Fibroblast of villous mesenchyme (primary cell): ENCODE measurements at regions not wholly inside any gene's neighbourhood (a gene's known extent, or its start where the extent isn't known, plus 50 kb on each side); places are given as distances from the start of the nearest gene placed in this dataset.
"Not testable (repeated sequence)": the region's sequence is repeated elsewhere in the genome, so short reads cannot be mapped to it uniquely, and the experiment has no call there.

Experiments used
- DNase-seq: peaks from one replicate; pipeline ENCODE4 v3.0.0-alpha.2; 2010; ENCODE audit warnings: low read depth
- H3K4me3 ChIP-seq: 2 replicates; pipeline ENCODE4 v1.5.1; 2011; ENCODE audit warnings: low read depth, mild to moderate bottlenecking, low read length
- CTCF ChIP-seq: IDR thresholded peaks from 2 replicates; pipeline ENCODE4 v1.5.1; 2012; ENCODE audit warnings: low read depth, mild to moderate bottlenecking, low read length; ENCODE audit not compliant: insufficient read depth

- TF ChIP-seq CTCF, result no peak
- H3K4me3 ChIP-seq, result no peak overlapping the region
- no peak for DNase-seq
These were observed 158.6 kb upstream of the KBTBD8 start for GRCh38 chr3:66839508-66839907.

GRCh38 chr3:66842761-66843464 lies 155.2 kb upstream of the KBTBD8 start:
- DNase-seq, H3K4me3 ChIP-seq: not testable (repeated sequence)

- no peak for TF ChIP-seq CTCF
- DNase-seq, result no peak
- no peak overlapping the region for H3K4me3 ChIP-seq
These were observed 146.1 kb upstream of the KBTBD8 start for GRCh38 chr3:66851894-66852613.

- no peak for TF ChIP-seq CTCF
- no peak for DNase-seq
- H3K4me3 ChIP-seq, result no peak overlapping the region
These were observed 143.4 kb upstream of the KBTBD8 start for GRCh38 chr3:66854601-66855151.

GRCh38 chr3:66856533-66856932 lies 141.6 kb upstream of the KBTBD8 start:
- no peak overlapping the region for H3K4me3 ChIP-seq
- TF ChIP-seq CTCF, result no peak
- DNase-seq, result no peak

- peak; percentile 13 for TF ChIP-seq CTCF
- DNase-seq, result no peak
- no peak overlapping the region for H3K4me3 ChIP-seq
These were observed 139.3 kb upstream of the KBTBD8 start for GRCh38 chr3:66858656-66859381.

- no peak overlapping the region for H3K4me3 ChIP-seq
- DNase-seq, result no peak
- no peak for TF ChIP-seq CTCF
These were observed 137.3 kb upstream of the KBTBD8 start for GRCh38 chr3:66860771-66861170.
